GM18505 (cell line): ENCODE measurements at regions not wholly inside any gene's neighbourhood (a gene's known extent, or its start where the extent isn't known, plus 50 kb on each side); places are given as distances from the start of the nearest gene placed in this dataset.

ENCODE experiments used
- ATAC-seq: cut with Tn5 transposase; IDR thresholded peaks from one replicate; pipeline ENCODE4 v1.9.1; 2021; ENCODE audit not compliant: unreplicated experiment
- POLR2A ChIP-seq: IDR thresholded peaks from 4 replicates; pipeline ENCODE4 v1.6.1; 2011; ENCODE audit warnings: borderline replicate concordance; ENCODE audit not compliant: insufficient read depth, insufficient read length; ENCODE audit errors: extremely low read depth

DNA sequence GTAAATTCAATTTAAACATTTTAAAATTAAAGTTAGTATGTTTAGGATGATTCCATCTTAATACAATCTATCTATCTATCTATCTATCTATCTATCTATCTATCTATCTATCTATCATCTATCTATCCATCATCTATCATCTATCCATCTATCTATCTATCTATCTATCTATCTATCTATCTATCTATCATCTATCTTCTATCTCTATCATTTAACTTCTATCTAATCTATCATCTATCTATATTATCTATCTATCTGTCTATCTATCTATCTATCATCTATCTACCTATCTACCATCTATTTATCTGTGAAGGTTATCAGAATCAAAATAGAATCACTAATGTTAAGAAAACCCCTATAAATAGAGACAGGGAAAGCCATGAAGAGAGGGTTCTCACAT, 78.3 kb downstream of the RAMP3 start:
- no peak for TF ChIP-seq POLR2A
- no peak for ATAC-seq

DNA sequence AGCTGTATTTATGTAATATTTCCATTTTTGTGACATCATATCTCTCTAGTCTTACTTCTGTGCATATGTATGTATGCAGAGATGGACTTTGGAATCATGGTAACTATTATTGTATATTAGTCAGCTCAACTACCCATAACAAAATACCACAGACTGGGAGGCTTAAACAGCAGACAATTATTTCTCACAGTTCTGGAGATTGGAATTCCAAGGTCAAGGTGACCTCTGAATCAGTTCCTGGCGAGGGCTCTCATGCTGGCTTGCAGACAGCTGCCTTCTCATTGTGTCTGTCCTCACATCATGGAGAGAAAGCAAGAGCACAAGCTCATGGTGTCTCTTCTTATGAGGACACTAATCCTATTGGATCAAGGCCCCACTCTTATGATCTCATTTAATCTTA, 79.1 kb downstream of the RAMP3 start:
- TF ChIP-seq POLR2A: no peak
- no peak for ATAC-seq

DNA sequence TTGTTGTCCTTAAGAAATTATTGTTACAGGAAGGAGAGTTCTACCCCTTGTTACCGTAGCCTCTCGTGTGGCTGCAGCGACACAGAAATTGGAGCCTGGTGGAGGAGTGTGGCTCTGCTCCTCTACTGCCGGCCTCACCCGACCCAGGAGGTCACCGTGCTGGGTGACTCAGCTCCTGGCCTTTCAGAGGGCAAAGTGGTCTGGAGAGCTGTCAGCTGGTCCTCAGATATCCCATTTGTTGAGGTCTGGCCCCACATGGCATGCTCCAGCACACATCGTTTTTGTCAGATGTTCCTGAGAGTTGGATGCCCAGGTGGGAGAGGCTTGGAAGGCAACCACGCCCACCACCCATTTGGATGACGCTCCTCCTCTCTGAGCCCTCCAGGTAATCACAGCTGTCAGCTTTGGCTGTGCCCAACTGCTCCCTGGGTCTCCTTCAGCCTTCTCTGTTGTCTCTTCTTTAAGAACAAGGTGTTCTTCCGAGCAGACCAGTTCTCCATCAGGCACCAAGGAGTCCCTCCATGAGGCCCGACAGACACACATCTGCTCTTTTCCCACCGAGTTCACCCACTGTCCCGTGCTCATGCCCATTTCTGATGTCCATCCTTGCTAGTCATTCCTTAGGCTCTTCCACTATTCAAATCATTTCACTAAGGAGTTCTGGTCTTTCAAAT, 80.3 kb downstream of the RAMP3 start:
- no peak for TF ChIP-seq POLR2A
- ATAC-seq: no peak

DNA sequence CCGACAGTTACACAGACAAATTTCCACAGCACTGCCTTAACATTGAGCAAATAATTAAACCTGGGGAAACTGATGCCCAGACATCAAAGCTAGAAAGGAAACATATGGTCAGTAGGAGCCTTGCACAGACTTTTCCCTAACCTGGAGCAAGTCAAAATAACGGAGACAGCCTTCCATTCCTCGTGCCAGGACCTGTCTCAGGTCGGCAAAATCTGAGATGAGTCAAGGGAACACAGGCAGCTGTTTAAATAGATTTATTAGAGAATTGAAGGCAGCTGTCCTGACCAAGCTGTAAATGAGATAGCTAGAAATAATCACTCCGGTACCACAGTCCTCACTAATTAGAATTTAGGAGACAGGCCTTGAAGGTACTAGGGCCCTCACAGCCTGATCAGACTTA, 81.2 kb downstream of the RAMP3 start:
- ATAC-seq: no peak
- no peak for TF ChIP-seq POLR2A

DNA sequence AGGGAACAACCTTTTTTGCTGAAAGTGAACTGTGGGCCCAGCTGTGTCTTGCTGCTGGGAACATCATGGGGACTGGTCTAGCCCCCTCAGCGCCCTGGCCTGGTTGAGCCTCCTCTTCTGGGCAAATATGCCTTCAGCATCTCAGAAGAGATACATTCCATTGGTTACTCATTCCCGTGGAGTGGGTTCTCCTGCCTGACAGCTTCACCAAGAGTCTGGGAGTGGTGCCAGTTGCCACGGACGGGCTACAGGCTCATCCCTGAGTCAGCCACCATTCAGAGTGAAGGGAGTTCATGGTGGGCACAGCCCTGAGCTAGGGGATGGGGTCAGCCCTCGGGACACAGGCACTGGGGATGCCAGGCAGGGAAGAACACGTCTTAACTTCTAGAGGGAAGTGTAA, 81.9 kb downstream of the RAMP3 start:
- no peak for ATAC-seq
- no peak for TF ChIP-seq POLR2A

DNA sequence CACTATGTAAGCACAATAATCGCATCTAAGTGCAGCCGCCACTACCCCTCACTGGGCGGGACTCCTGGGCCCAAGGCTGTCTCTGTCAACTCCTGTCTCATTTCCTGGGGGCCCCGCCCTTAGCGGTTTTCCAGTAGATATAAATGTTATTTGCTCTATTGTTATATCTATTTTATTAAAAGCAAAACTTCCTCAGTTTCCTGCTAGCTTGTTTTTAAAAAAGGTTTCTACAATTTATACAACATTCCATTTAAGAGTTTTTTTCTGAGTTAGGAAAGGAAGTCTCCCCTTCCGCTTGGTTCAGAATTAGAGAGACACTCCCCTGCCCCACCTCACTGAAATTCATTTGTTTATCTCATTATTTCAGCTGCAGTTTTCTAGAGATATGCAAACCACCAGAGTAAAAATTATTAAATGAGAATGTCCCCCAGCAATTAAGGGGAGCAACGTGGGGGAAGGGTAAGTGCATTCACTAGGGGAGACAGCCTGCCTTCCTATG, 82.7 kb downstream of the RAMP3 start:
- TF ChIP-seq POLR2A: no peak
- ATAC-seq: no peak

DNA sequence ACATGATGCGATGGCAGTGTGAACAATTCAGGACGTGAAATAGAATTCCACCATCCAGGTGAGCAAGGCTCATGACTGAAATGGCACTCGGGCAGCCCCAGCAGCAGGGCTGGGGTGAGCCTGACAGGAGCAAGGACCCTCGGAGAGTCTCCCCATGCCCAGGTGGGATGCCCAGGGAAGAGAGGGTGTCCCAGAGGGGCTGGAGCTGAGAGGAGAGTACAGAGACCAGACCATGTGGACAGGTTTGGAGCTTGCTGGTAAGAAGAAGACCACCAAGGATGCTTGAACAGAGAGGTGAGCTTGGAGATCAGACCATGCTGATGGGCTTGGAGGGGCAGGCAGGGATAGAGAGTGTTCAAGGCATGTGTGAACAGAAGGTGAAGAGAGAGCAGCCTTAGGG, 83.3 kb downstream of the RAMP3 start:
- no peak for ATAC-seq
- TF ChIP-seq POLR2A: no peak

DNA sequence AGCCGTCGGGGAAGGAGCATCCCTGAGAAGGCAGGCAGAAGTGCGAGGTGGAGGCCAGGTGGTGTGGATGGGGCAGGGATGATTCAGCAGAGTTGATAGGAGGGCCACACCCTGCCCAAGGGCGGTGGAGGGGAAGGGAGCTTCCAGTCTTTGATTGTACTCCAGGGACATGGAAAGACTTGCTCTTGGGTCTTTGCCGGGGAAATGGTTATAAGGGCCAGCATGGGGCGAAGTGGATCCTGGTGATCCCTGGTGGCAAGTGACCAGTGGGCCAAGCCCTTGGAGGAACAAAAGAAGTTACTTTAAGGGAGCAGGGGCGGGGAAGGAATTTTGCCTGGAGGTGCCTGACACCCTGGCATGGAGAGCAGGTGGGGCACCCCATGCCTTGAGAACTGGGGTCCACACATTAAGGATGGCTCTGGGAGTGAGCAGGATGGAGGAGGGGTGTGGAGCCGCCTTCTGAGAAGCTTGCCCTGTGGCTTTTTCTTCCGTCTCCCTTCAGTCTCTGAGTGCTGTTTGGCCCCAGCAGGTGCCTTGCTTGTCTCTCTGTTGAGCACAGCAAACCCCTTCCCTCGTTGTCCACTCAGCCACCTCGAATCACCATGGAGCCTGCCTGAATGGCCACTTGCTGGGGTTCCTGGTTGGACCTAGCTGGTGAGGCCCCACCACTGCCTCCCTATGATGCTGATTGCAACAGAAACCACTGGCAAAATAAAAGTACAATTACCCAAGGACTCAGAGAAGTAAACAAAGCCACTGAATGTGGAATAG, 83.9 kb downstream of the RAMP3 start:
- TF ChIP-seq POLR2A: no peak
- ATAC-seq: no peak

DNA sequence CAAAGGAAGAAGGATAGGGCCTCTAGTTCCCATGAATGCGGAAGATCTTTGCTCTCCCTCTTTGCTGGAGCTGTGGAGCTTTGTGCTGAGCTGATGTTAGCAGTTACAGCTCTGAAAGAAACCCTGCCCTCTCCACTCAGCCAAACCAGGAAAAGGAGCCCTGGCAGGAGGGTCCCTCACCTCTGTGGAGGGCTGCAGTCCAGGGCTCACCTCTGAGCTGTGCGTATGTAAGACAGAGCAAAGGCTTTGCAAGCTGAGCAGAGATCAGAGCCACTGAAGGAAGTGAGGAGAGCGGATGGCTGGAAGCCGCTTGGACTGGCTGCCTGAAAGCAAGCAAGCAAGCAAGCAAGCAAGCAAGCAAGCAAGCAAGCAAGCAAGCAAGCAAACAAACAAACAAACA, 84.7 kb downstream of the RAMP3 start:
- ATAC-seq: no peak
- TF ChIP-seq POLR2A: no peak

DNA sequence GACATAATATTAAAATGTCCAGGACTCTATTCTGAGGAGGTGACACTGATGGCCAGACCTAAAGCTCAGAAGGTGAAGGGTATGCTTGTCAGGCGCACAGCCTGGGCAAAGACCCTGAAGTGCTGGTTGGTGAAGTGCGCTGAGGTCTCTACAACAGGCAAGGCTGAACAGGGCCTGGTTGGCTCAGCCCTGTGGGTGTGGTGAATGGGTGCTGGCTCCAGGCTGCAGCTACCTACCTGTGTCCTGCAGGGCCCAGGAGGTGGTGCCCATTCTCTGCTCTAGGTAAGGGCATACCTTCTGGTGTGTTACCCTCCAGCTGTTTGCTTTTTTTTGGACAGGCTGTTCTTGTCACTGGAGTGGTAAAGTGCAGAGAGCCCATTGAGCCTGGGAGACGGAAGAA, 85.1 kb downstream of the RAMP3 start:
- no peak for ATAC-seq

DNA sequence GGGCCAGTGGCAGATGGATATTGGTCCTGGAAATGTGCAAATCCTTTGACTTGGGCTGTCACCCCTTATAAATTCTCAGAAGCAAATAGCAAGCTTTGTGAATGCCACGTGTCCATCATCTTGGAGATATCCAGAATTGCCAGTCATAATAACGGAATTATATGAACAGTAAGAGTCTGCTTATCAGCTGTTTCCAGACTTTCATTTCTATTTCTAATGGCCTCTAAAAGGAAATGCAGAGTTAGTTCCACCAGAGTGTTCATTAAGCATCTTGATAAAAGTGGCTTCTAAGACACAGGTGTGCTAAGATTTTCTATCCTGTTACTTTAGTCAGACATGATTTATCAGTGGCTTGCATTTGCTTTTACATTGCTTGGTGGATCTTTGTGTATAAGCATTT, 87.4 kb downstream of the RAMP3 start:
- ATAC-seq: no peak

More for the DNA sequence above, 85.1 kb downstream of the RAMP3 start:
- TF ChIP-seq POLR2A: no peak

DNA sequence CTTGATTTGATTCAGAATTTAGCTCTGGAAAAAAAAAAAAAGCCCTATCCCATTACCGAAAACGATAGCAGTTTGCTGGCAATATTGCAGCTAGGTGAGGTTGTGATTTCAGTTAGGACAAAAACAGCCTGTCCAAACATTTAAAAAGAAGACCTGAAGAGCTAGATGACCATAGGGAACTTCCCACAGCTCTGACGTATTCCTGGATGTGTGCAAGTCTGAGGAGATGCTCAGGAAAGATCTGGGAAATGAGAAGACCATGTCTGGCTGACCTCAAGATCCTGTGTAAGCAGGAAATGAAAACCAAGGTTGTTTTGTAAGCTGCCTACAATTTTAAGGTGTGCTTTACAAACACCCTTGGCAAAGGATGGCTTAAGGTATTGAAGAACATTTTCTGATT, 88.7 kb downstream of the RAMP3 start:
- TF ChIP-seq POLR2A: no peak
- ATAC-seq: no peak

More for the DNA sequence above, 87.4 kb downstream of the RAMP3 start:
- no peak for TF ChIP-seq POLR2A

DNA sequence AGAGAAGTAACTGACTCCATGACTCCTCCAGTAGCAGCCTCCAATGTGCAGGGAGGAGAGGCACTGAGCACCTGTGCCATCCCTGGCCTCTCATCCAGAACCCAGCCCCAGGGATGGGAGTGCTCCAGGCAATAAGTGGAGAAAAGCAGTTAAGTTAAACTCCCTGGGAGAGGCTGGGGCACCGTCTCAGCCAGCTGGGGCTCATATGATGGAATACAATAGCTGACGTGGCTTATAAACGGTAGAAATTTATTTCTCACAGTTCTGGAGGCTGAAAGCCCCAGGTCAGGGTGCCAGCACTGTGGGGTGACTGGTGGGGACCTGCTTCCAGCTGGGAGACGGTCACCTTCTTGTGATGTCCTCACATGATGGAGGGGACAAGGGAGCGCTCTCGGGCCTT, 94.7 kb downstream of the RAMP3 start:
- ATAC-seq: no peak
- TF ChIP-seq POLR2A: no peak

DNA sequence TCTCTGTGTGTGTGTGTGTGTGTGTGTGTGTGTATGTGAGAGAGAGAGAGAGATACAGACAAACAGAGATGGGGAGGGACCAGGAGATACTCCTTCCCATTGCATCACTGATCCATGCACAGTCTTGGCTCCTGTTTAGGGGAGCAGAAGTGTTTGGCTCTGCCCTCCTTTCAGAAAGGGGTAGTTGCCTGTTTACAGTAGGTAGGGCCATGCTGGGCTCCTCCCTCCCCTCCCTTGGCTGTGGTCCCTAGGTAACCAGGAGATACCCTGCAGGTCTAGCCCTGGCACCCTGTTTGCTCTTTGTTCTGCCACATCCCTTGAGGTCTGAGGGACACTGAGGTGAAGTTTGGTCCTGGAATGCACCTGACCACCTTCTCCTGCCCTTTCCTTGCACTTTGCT, 95.3 kb downstream of the RAMP3 start:
- no peak for ATAC-seq
- no peak for TF ChIP-seq POLR2A
